ENCODE measurements at regions not wholly inside any gene's neighbourhood (a gene's known extent, or its start where the extent isn't known, plus 50 kb on each side); places are given as distances from the start of the nearest gene placed in this dataset.

GRCh38 chr5:179475208-179475751 is 75.1 kb upstream of the RUFY1 start:
- TF ChIP-seq EP300 (IDR thresholded peaks at IDR 0.05) = no peak
- no peak for TF ChIP-seq CTCF (IDR thresholded peaks at IDR 0.05)

Data from upper lobe of left lung (tissue), 4 donors.